Suprapubic skin (tissue), 4 donors: ENCODE measurements at regions not wholly inside any gene's neighbourhood (a gene's known extent, or its start where the extent isn't known, plus 50 kb on each side); places are given as distances from the start of the nearest gene placed in this dataset.

Source experiments
- CTCF ChIP-seq, 2 donors: fragments of 200-600 bp in 1 of 2; fragments of 450-650 bp in 1 of 2; sonication (generic) in 1 of 2; IDR thresholded peaks; one replicate each; pipeline ENCODE4 v1.5.1; 2016 to 2019; ENCODE audit warnings: antibody characterized with exemption in 2 of 2, mild to moderate bottlenecking in 1 of 2, moderate library complexity in 1 of 2
- EP300 ChIP-seq: sonication (generic); formaldehyde crosslinking; IDR thresholded peaks from one replicate; pipeline ENCODE4 v1.6.1; 2017; ENCODE audit warnings: antibody characterized with exemption
- POLR2A ChIP-seq, 2 donors: fragments of 450-650 bp; IDR thresholded peaks; one replicate each; pipeline ENCODE4 v1.6.1; 2017; ENCODE audit warnings: antibody characterized with exemption in 2 of 2, mild to moderate bottlenecking in 2 of 2, moderate library complexity in 2 of 2
- POLR2AphosphoS5 ChIP-seq, 3 donors: sonication (generic); formaldehyde crosslinking; IDR thresholded peaks; one replicate each; pipeline ENCODE4 v1.6.1; 2017; ENCODE audit warnings: antibody characterized with exemption in 3 of 3

DNA sequence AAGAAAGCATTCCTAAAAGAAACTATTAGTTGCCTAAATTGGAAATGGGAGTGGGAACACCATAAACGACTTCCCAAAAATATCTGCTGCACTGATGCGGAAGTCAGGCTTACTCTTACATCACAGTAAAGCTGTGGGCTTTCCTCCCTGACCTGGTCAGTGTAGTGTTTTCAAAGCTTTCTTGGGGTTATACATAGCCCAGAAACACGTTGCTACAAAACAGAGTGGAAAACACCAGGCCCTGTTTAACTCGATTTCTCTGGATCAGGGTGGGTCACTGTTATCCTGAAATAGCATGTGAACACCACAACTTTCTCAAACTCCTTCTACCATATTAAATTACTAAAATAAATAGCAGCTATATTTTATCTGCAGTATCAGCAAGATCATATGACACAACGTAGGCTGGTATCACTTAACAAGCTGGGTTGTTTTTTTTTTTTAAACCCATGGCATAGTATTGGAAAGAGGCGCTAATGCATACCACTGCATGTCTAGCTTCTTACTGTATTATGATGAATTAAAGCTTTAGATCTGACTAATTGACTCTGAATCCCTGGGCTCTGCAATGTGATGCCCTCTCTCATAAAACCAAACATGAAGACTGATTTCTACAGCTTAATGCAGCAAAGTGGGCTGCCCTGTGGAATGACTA, 184.6 kb downstream of the TGFB2 start:
- TF ChIP-seq POLR2A (IDR thresholded peaks at IDR 0.05) (no peak), POLR2AphosphoS5 (IDR thresholded peaks at IDR 0.05) (no peak), CTCF (IDR thresholded peaks at IDR 0.05) (no peak), EP300 (no peak)
